Karpas-422 (cell line): ENCODE measurements at regions not wholly inside any gene's neighbourhood (a gene's known extent, or its start where the extent isn't known, plus 50 kb on each side); places are given as distances from the start of the nearest gene placed in this dataset.

Experiments
- DNase-seq: peaks from one replicate; pipeline ENCODE4 v3.0.0-alpha.2; 2015
- H2AFZ ChIP-seq: fragments of 200-600 bp; sonication (generic); 2 replicates; pipeline ENCODE4 v1.6.1; 2014; ENCODE audit warnings: antibody characterized with exemption, low read length, mixed read lengths
- H3K27ac ChIP-seq: fragments of 200-600 bp; sonication (generic); 2 replicates; pipeline ENCODE4 v1.5.1; 2014; ENCODE audit warnings: mild to moderate bottlenecking, low read length, moderate library complexity
- H3K27me3 ChIP-seq: fragments of 200-600 bp; sonication (generic); 2 replicates; pipeline ENCODE4 v1.6.1; 2014; ENCODE audit warnings: low read length, mixed read lengths
- H3K36me3 ChIP-seq: fragments of 200-600 bp; sonication (generic); 2 replicates; pipeline ENCODE4 v1.6.1; 2014; ENCODE audit warnings: low read length, mixed read lengths; ENCODE audit not compliant: insufficient read depth
- H3K4me1 ChIP-seq: fragments of 200-600 bp; sonication (generic); 2 replicates; pipeline ENCODE4 v1.6.1; 2014; ENCODE audit warnings: mild to moderate bottlenecking, low read length, mixed read lengths
- H3K4me2 ChIP-seq: fragments of 200-600 bp; sonication (generic); 2 replicates; pipeline ENCODE4 v1.6.1; 2014; ENCODE audit warnings: low read length, low read depth, mild to moderate bottlenecking; ENCODE audit not compliant: poor library complexity, severe bottlenecking
- H3K4me3 ChIP-seq: fragments of 200-600 bp; sonication (generic); 2 replicates; pipeline ENCODE4 v1.5.1; 2014; ENCODE audit warnings: mild to moderate bottlenecking, antibody characterized with exemption, low read length, mixed read lengths
- H3K79me2 ChIP-seq: fragments of 200-600 bp; sonication (generic); 2 replicates; pipeline ENCODE4 v1.6.1; 2014; ENCODE audit warnings: mild to moderate bottlenecking, low read length, mixed read lengths
- H3K9ac ChIP-seq: fragments of 200-600 bp; sonication (generic); 2 replicates; pipeline ENCODE4 v1.6.0; 2014; ENCODE audit warnings: low read length
- H3K9me2 ChIP-seq: fragments of 200-600 bp; sonication (generic), shearing (Covaris generic); replicated peaks from 2 replicates; pipeline ENCODE4 v1.6.0; 2014; ENCODE audit warnings: mild to moderate bottlenecking, low read length, moderate library complexity; ENCODE audit not compliant: insufficient read depth
- H3K9me3 ChIP-seq: fragments of 300-700, 200-600 bp; sonication (generic); 2 replicates; pipeline ENCODE4 v1.6.1; 2014; ENCODE audit warnings: low read length, mixed read lengths
- H4K20me1 ChIP-seq: fragments of 200-600 bp; sonication (generic); 2 replicates; pipeline ENCODE4 v1.6.1; 2014; ENCODE audit warnings: mild to moderate bottlenecking, antibody characterized with exemption, low read length, low read depth; ENCODE audit not compliant: insufficient read depth

- no peaks in the 10 kb centered on the region for H3K4me1 ChIP-seq
- no peaks in the 10 kb centered on the region for H3K9me2 ChIP-seq
- no peaks in the 10 kb centered on the region for H4K20me1 ChIP-seq
- H3K4me2 ChIP-seq, result no peak overlapping the region
- no peak for DNase-seq
- no peaks in the 10 kb centered on the region for H3K79me2 ChIP-seq
- no peaks in the 10 kb centered on the region for H3K9me3 ChIP-seq
- H3K36me3 ChIP-seq, result no peaks in the 10 kb centered on the region
- H3K27me3 ChIP-seq, result 0 out of 2 replicates have a peak, but pooled peaks cover 2% of the 10 kb centered on the region
- H2AFZ ChIP-seq, result no peak overlapping the region
- no peak overlapping the region for H3K9ac ChIP-seq
- no peak overlapping the region for H3K4me3 ChIP-seq
- no peak overlapping the region for H3K27ac ChIP-seq
Measured at GRCh38 chr5:38607396-38607795, 51.0 kb upstream of the LIFR start.

GRCh38 chr5:38607930-38608564 is 51.6 kb upstream of the LIFR start:
- H2AFZ ChIP-seq, result no peak overlapping the region
- DNase-seq, result no peak
- no peak overlapping the region for H3K4me2 ChIP-seq
- H3K27me3 ChIP-seq, result 0 out of 2 replicates have a peak, but pooled peaks cover 2% of the 10 kb centered on the region
- H3K79me2 ChIP-seq, result no peaks in the 10 kb centered on the region
- H4K20me1 ChIP-seq, result no peaks in the 10 kb centered on the region
- H3K4me1 ChIP-seq, result no peaks in the 10 kb centered on the region
- H3K4me3 ChIP-seq, result no peak overlapping the region
- H3K9me3 ChIP-seq, result no peaks in the 10 kb centered on the region
- H3K9me2 ChIP-seq, result no peaks in the 10 kb centered on the region
- no peak overlapping the region for H3K9ac ChIP-seq
- no peak overlapping the region for H3K27ac ChIP-seq
- no peaks in the 10 kb centered on the region for H3K36me3 ChIP-seq

- Histone ChIP-seq H3K79me2 (no peaks in the 10 kb centered on the region), H3K4me3 (no peak overlapping the region), H3K9me2 (no peaks in the 10 kb centered on the region), H3K4me2 (no peak overlapping the region), H3K4me1 (no peaks in the 10 kb centered on the region), H3K9me3 (no peaks in the 10 kb centered on the region), H3K36me3 (no peaks in the 10 kb centered on the region), H4K20me1 (no peaks in the 10 kb centered on the region), H2AFZ (no peak overlapping the region), H3K9ac (no peak overlapping the region), H3K27ac (no peak overlapping the region), H3K27me3 (0 out of 2 replicates have a peak, but pooled peaks cover 2% of the 10 kb centered on the region)
- no peak for DNase-seq
Measured at GRCh38 chr5:38608874-38609273, 52.4 kb upstream of the LIFR start.

GRCh38 chr5:38612851-38613250 is 56.4 kb upstream of the LIFR start:
- no peak overlapping the region for H3K27ac ChIP-seq
- DNase-seq, result no peak

GRCh38 chr5:38613490-38613889 is 57.0 kb upstream of the LIFR start:
- no peak overlapping the region for H2AFZ ChIP-seq
- no peaks in the 10 kb centered on the region for H3K9me2 ChIP-seq
- H3K4me1 ChIP-seq, result no peaks in the 10 kb centered on the region
- no peaks in the 10 kb centered on the region for H3K9me3 ChIP-seq
- no peaks in the 10 kb centered on the region for H3K36me3 ChIP-seq
- H3K27ac ChIP-seq, result no peak overlapping the region
- H3K4me2 ChIP-seq, result no peak overlapping the region
- no peak overlapping the region for H3K9ac ChIP-seq
- H4K20me1 ChIP-seq, result no peaks in the 10 kb centered on the region
- no peaks in the 10 kb centered on the region for H3K27me3 ChIP-seq
- H3K79me2 ChIP-seq, result no peaks in the 10 kb centered on the region
- no peak overlapping the region for H3K4me3 ChIP-seq
- no peak for DNase-seq

More at GRCh38 chr5:38612851-38613250, 56.4 kb upstream of the LIFR start:
- Histone ChIP-seq H3K4me2 (no peak overlapping the region), H3K9ac (no peak overlapping the region), H4K20me1 (no peaks in the 10 kb centered on the region), H3K79me2 (no peaks in the 10 kb centered on the region), H3K4me1 (no peaks in the 10 kb centered on the region), H2AFZ (no peak overlapping the region), H3K9me3 (no peaks in the 10 kb centered on the region), H3K27me3 (0 out of 2 replicates have a peak, but pooled peaks cover 2% of the 10 kb centered on the region), H3K9me2 (no peaks in the 10 kb centered on the region), H3K4me3 (no peak overlapping the region), H3K36me3 (no peaks in the 10 kb centered on the region)

GRCh38 chr5:38613992-38614836 is 57.8 kb upstream of the LIFR start:
- no peak for DNase-seq
- no peaks in the 10 kb centered on the region for H3K4me1 ChIP-seq
- H3K9ac ChIP-seq, result no peak overlapping the region
- H3K27me3 ChIP-seq, result no peaks in the 10 kb centered on the region
- H2AFZ ChIP-seq, result no peak overlapping the region
- no peaks in the 10 kb centered on the region for H3K36me3 ChIP-seq
- no peaks in the 10 kb centered on the region for H3K9me3 ChIP-seq
- H3K9me2 ChIP-seq, result no peaks in the 10 kb centered on the region
- no peaks in the 10 kb centered on the region for H4K20me1 ChIP-seq
- no peak overlapping the region for H3K4me3 ChIP-seq
- H3K79me2 ChIP-seq, result no peaks in the 10 kb centered on the region
- no peak overlapping the region for H3K27ac ChIP-seq
- H3K4me2 ChIP-seq, result no peak overlapping the region

- Histone ChIP-seq H3K4me3 (no peak overlapping the region), H3K27ac (no peak overlapping the region), H3K9me3 (no peaks in the 10 kb centered on the region), H3K79me2 (no peaks in the 10 kb centered on the region), H3K9ac (no peak overlapping the region), H3K36me3 (no peaks in the 10 kb centered on the region), H3K9me2 (no peaks in the 10 kb centered on the region), H3K27me3 (no peaks in the 10 kb centered on the region), H3K4me1 (no peaks in the 10 kb centered on the region), H2AFZ (no peak overlapping the region), H4K20me1 (no peaks in the 10 kb centered on the region), H3K4me2 (no peak overlapping the region)
- DNase-seq, result no peak
Measured at GRCh38 chr5:38615042-38615441, 58.6 kb upstream of the LIFR start.

GRCh38 chr5:38615981-38616451 is 59.6 kb upstream of the LIFR start:
- Histone ChIP-seq H3K9me2 (no peaks in the 10 kb centered on the region), H3K9ac (no peak overlapping the region), H3K36me3 (no peaks in the 10 kb centered on the region), H4K20me1 (no peaks in the 10 kb centered on the region), H3K27ac (no peak overlapping the region), H3K4me1 (no peaks in the 10 kb centered on the region), H3K79me2 (no peaks in the 10 kb centered on the region), H3K9me3 (no peaks in the 10 kb centered on the region), H3K27me3 (no peaks in the 10 kb centered on the region), H2AFZ (no peak overlapping the region), H3K4me2 (no peak overlapping the region), H3K4me3 (no peak overlapping the region)
- DNase-seq, result no peak
